ENCODE measurements at regions not wholly inside any gene's neighbourhood (a gene's known extent, or its start where the extent isn't known, plus 50 kb on each side); places are given as distances from the start of the nearest gene placed in this dataset.

GRCh38 chr6:11418290-11418905 is 119.2 kb upstream of the TMEM170B start:
- TF ChIP-seq CTCF (IDR thresholded peaks at IDR 0.05; ENCODE audit: low read length) (no peak), EZH2 (optimal IDR thresholded peaks at IDR 0.05; ENCODE audit: low read depth, low read length) (no peak), EZH2phosphoT487 (IDR thresholded peaks at IDR 0.05; ENCODE audit: low read length) (no peak)
